UCSD-AML1 (cell line): ENCODE measurements at regions not wholly inside any gene's neighbourhood (a gene's known extent, or its start where the extent isn't known, plus 50 kb on each side); places are given as distances from the start of the nearest gene placed in this dataset.
"Not testable (repeated sequence)": the region's sequence is repeated elsewhere in the genome, so short reads cannot be mapped to it uniquely, and the experiment has no call there.

Source experiments
- DNase-seq: peaks from one replicate; lab custom pipeline; 2025; ENCODE audit not compliant: unreplicated experiment; lab: John Stamatoyannopoulos, UW

- DNase-seq, result no peak
Measured at GRCh38 chr9:89695441-89695891, 90.7 kb downstream of the GADD45G start.

GRCh38 chr9:89695979-89696378 lies 91.2 kb downstream of the GADD45G start:
- not testable (repeated sequence) for DNase-seq

GRCh38 chr9:89696780-89697179 lies 92.0 kb downstream of the GADD45G start:
- no peak for DNase-seq

GRCh38 chr9:89697553-89697952 lies 92.7 kb downstream of the GADD45G start:
- DNase-seq, result no peak

- DNase-seq, result no peak
Measured at GRCh38 chr9:89698411-89699005, 93.7 kb downstream of the GADD45G start.

GRCh38 chr9:89699646-89700045 lies 94.8 kb downstream of the GADD45G start:
- no peak for DNase-seq

GRCh38 chr9:89701221-89701798 lies 96.5 kb downstream of the GADD45G start:
- DNase-seq, result peak; percentile 31

GRCh38 chr9:89702401-89702800 lies 97.6 kb downstream of the GADD45G start:
- DNase-seq, result no peak

GRCh38 chr9:89705651-89706050 lies 100.8 kb downstream of the GADD45G start:
- DNase-seq, result no peak

- DNase-seq, result no peak
Measured at GRCh38 chr9:89706086-89706485, 101.3 kb downstream of the GADD45G start.

GRCh38 chr9:89706731-89707191 lies 101.9 kb downstream of the GADD45G start:
- no peak for DNase-seq

GRCh38 chr9:89710697-89711096 lies 105.9 kb downstream of the GADD45G start:
- DNase-seq, result no peak

- DNase-seq, result no peak
Measured at GRCh38 chr9:89711866-89712265, 107.1 kb downstream of the GADD45G start.

GRCh38 chr9:89712283-89712682 lies 107.5 kb downstream of the GADD45G start:
- no peak for DNase-seq

GRCh38 chr9:89714321-89714720 lies 109.5 kb downstream of the GADD45G start:
- no peak for DNase-seq

- DNase-seq, result no peak
Measured at GRCh38 chr9:89715318-89715858, 110.6 kb downstream of the GADD45G start.

- DNase-seq, result no peak
Measured at GRCh38 chr9:89715881-89716280, 111.1 kb downstream of the GADD45G start.

- no peak for DNase-seq
Measured at GRCh38 chr9:89716559-89716958, 111.7 kb downstream of the GADD45G start.

- DNase-seq, result no peak
Measured at GRCh38 chr9:89718176-89718575, 113.4 kb downstream of the GADD45G start.

- no peak for DNase-seq
Measured at GRCh38 chr9:89718651-89719050, 113.8 kb downstream of the GADD45G start.

GRCh38 chr9:89719202-89719601 lies 114.4 kb downstream of the GADD45G start:
- no peak for DNase-seq

GRCh38 chr9:89720696-89721175 lies 115.9 kb downstream of the GADD45G start:
- DNase-seq, result no peak
